Left forelimb (tissue), 1 donor: ENCODE measurements at regions not wholly inside any gene's neighbourhood (a gene's known extent, or its start where the extent isn't known, plus 50 kb on each side); places are given as distances from the start of the nearest gene placed in this dataset.

Experiments used
- DNase-seq: peaks from one replicate; pipeline ENCODE4 v3.0.0-alpha.2; 2018; ENCODE audit warnings: low spot score

GRCh38 chr6:157756708-157757429 lies 66.2 kb upstream of the SNX9 start:
- peak; percentile 87 for DNase-seq

GRCh38 chr6:157757430-157758403 lies 65.3 kb upstream of the SNX9 start:
- no peak for DNase-seq

GRCh38 chr6:157758516-157759023 lies 64.5 kb upstream of the SNX9 start:
- DNase-seq, result no peak

GRCh38 chr6:157759028-157759427 lies 64.0 kb upstream of the SNX9 start:
- DNase-seq, result no peak

- DNase-seq, result no peak
Measured at GRCh38 chr6:157760137-157760536, 62.9 kb upstream of the SNX9 start.

GRCh38 chr6:157760589-157761330 lies 62.3 kb upstream of the SNX9 start:
- no peak for DNase-seq

GRCh38 chr6:157761331-157761921 lies 61.6 kb upstream of the SNX9 start:
- no peak for DNase-seq

GRCh38 chr6:157761926-157762325 lies 61.1 kb upstream of the SNX9 start:
- DNase-seq, result no peak

- DNase-seq, result no peak
Measured at GRCh38 chr6:157762636-157763035, 60.4 kb upstream of the SNX9 start.

GRCh38 chr6:157763129-157763903 lies 59.7 kb upstream of the SNX9 start:
- DNase-seq, result no peak

- DNase-seq, result no peak
Measured at GRCh38 chr6:157763904-157764177, 59.2 kb upstream of the SNX9 start.

- no peak for DNase-seq
Measured at GRCh38 chr6:157764178-157765068, 58.6 kb upstream of the SNX9 start.

- no peak for DNase-seq
Measured at GRCh38 chr6:157766901-157767774, 55.9 kb upstream of the SNX9 start.

- no peak for DNase-seq
Measured at GRCh38 chr6:157767775-157768156, 55.3 kb upstream of the SNX9 start.

- no peak for DNase-seq
Measured at GRCh38 chr6:157768304-157768703, 54.7 kb upstream of the SNX9 start.

GRCh38 chr6:157768863-157769551 lies 54.0 kb upstream of the SNX9 start:
- DNase-seq, result no peak

- no peak for DNase-seq
Measured at GRCh38 chr6:157769776-157770426, 53.1 kb upstream of the SNX9 start.

- DNase-seq, result no peak
Measured at GRCh38 chr6:157770946-157771345, 52.1 kb upstream of the SNX9 start.
